K562 (cell line): ENCODE measurements at regions not wholly inside any gene's neighbourhood (a gene's known extent, or its start where the extent isn't known, plus 50 kb on each side); places are given as distances from the start of the nearest gene placed in this dataset.

Source experiments
- ATAC-seq: fragments of 200-7000 bp; cut with Tn5 transposase; 3 replicates; pipeline ENCODE4 v1.9.1; 2020; ENCODE audit warnings: moderate library complexity
- BruUV-seq: library from RNA; stranded (reverse); fragments of 400-500 nt; replicated peaks from 2 replicates; lab custom pipeline; 2021; lab: Mats Ljungman, UMichigan
- CTCF ChIA-PET: fragments of 300-600 bp; formaldehyde crosslinking; extraction: SDS; loops from one replicate; lab custom pipeline; 2021; ENCODE audit warnings: low intra/inter-chr PET ratio; lab: Yijun Ruan, JAX
- POLR2A ChIA-PET: fragments of 300-600, 350-650 bp; sonication (Branson Sonifier 250); formaldehyde crosslinking; extraction: SDS; loops from one replicate; lab custom pipeline; 2021; ENCODE audit warnings: antibody characterized with exemption, inconsistent platforms; lab: Yijun Ruan, JAX
- DNase-seq, 4 experiments: peaks; one replicate each; pipeline versions ENCODE4 v3.0.0 to v3.0.0-alpha.2; 2011 to 2018; ENCODE audit warnings: low spot score in 3 of 4, mixed read lengths in 3 of 4; ENCODE audit errors: extremely low read depth in 1 of 4
- FAIRE-seq: peaks from 2 replicates; lab custom pipeline; 2011; peaks lifted over from hg19 to GRCh38; lab: Jason Lieb, UNC
- H2AFZ ChIP-seq: 2 replicates; pipeline ENCODE4 v1.6.0; 2011; ENCODE audit warnings: low read depth, low read length, control low read depth, inconsistent platforms
- H3K27ac ChIP-seq: fragments of 200-600 bp; 3 replicates; pipeline ENCODE4 v1.8.0; 2011; ENCODE audit warnings: low read depth, mild to moderate bottlenecking, control low read depth, inconsistent platforms, low read length, moderate library complexity, mixed read lengths; ENCODE audit errors: extremely low read depth
- H3K27me3 ChIP-seq, 2 experiments: fragments of 300-600 bp in 1 of 2; 2 replicates in 1 of 2; 3 replicates in 1 of 2; pipeline versions ENCODE4 v1.6.0 to v1.8.0; 2011; ENCODE audit warnings: inconsistent platforms in 2 of 2, low read length in 2 of 2, mild to moderate bottlenecking in 1 of 2, mixed read lengths in 1 of 2, moderate library complexity in 1 of 2; ENCODE audit not compliant: control insufficient read depth in 2 of 2, insufficient read depth in 2 of 2
- H3K36me3 ChIP-seq: fragments of 300-600 bp; 3 replicates; pipeline ENCODE4 v1.8.0; 2011; ENCODE audit warnings: mild to moderate bottlenecking, low read length, inconsistent platforms; ENCODE audit not compliant: control insufficient read depth, insufficient read depth
- H3K4me1 ChIP-seq, 2 experiments: fragments of 200-600 bp in 1 of 2; replicated peaks in 1 of 2; 2 replicates in 1 of 2; 3 replicates in 1 of 2; pipeline versions ENCODE4 v1.5.1 to v1.8.0; 2011; ENCODE audit warnings: inconsistent platforms in 2 of 2, low read length in 2 of 2, mild to moderate bottlenecking in 1 of 2, mixed read lengths in 1 of 2, moderate library complexity in 1 of 2; ENCODE audit not compliant: control insufficient read depth in 2 of 2, insufficient read depth in 2 of 2
- H3K4me2 ChIP-seq: 2 replicates; pipeline ENCODE4 v1.6.1; 2011; ENCODE audit warnings: low read length, control low read depth, inconsistent platforms, mixed read lengths; ENCODE audit not compliant: insufficient read depth
- H3K4me3 ChIP-seq: fragments of 200-600 bp; sonication (generic), shearing (Covaris generic); 2 replicates; pipeline ENCODE4 v1.5.1; 2016; ENCODE audit warnings: control low read depth, inconsistent platforms
- H3K79me2 ChIP-seq: fragments of 200-600 bp; 3 replicates; pipeline ENCODE4 v1.8.0; 2011; ENCODE audit warnings: low read length, inconsistent platforms; ENCODE audit not compliant: control insufficient read depth, insufficient read depth
- H3K9ac ChIP-seq, 2 experiments: 2 replicates each; pipeline versions ENCODE4 v1.6.0 to v1.6.1; 2011; ENCODE audit warnings: low read depth in 2 of 2, low read length in 2 of 2, control low read depth in 1 of 2, inconsistent platforms in 1 of 2, mild to moderate bottlenecking in 1 of 2, mixed read lengths in 1 of 2; ENCODE audit not compliant: insufficient read depth in 1 of 2
- H3K9me1 ChIP-seq: one replicate; pipeline ENCODE4 v1.6.0; 2011; ENCODE audit warnings: inconsistent platforms, mild to moderate bottlenecking, low read length, moderate library complexity; ENCODE audit not compliant: control insufficient read depth, insufficient read depth
- H3K9me3 ChIP-seq: replicated peaks from 2 replicates; pipeline ENCODE4 v1.5.1; 2011; ENCODE audit warnings: low read depth, low read length, inconsistent platforms; ENCODE audit not compliant: control insufficient read depth, insufficient read depth
- H4K20me1 ChIP-seq: replicated peaks from 2 replicates; pipeline ENCODE4 v1.6.1; 2011; ENCODE audit warnings: low read length, inconsistent platforms, mixed read lengths; ENCODE audit not compliant: control insufficient read depth, insufficient read depth
- CBX8 ChIP-seq: fragments of 200-600 bp; sonication (generic); IDR thresholded peaks from 2 replicates; pipeline ENCODE4 v1.6.1; 2012; ENCODE audit warnings: borderline replicate concordance, mixed run types, low read depth, mild to moderate bottlenecking, moderate library complexity, mixed read lengths, low read length, control low read depth, inconsistent platforms; ENCODE audit not compliant: poor library complexity, severe bottlenecking; ENCODE audit errors: extremely low read depth
- DNMT1 ChIP-seq: fragments of 450-650 bp; IDR thresholded peaks from 2 replicates; pipeline ENCODE4 v1.6.1; 2016; ENCODE audit warnings: antibody characterized with exemption, mild to moderate bottlenecking
- GABPA ChIP-seq: fragments of 200-800 bp; sonication (Bioruptor generic); conservative IDR thresholded peaks from 2 replicates; pipeline ENCODE4 v1.6.1; 2016; ENCODE audit warnings: low read depth, missing genetic modification characterization, missing compliant biosample characterization
- KLF16 ChIP-seq: IDR thresholded peaks from 2 replicates; pipeline ENCODE4 v1.6.1; 2016; ENCODE audit warnings: antibody characterized with exemption
- PHF21A ChIP-seq: fragments of 450-650 bp; IDR thresholded peaks from 2 replicates; pipeline ENCODE4 v1.6.1; 2017; ENCODE audit warnings: low read depth, borderline replicate concordance
- RBM22 ChIP-seq: fragments of 200-400 bp; formaldehyde crosslinking; IDR thresholded peaks from 2 replicates; pipeline ENCODE4 v1.6.1; 2018; ENCODE audit warnings: low read length, low read depth; ENCODE audit not compliant: poor library complexity, severe bottlenecking
- ZNF121 ChIP-seq: sonication (generic); formaldehyde crosslinking; conservative IDR thresholded peaks from 2 replicates; pipeline ENCODE4 v1.8.0; 2022; ENCODE audit warnings: missing genetic modification reagents
- whole genome bisulfite sequencing: fragments of 100-300 bp; shearing (Covaris generic); methylation state at CpG from one replicate; pipeline ENCODE4 v1.1.6; 2016; ENCODE audit warnings: low coverage, mixed read lengths; ENCODE audit not compliant: insufficient coverage; ENCODE audit errors: missing lambda C conversion rate; 5-methylcytosine and 5-hydroxymethylcytosine counted together
- in situ Hi-C: fragments of 300-500 bp; cut with MboI; formaldehyde crosslinking; loops from 4 replicates; pipeline ENCODE4 v1.15.0; 2018; ENCODE audit warnings: inconsistent platforms, mixed read lengths
- intact Hi-C: fragments of 100-400 bp; cut with micrococcal nuclease; formaldehyde crosslinking; loops from 2 replicates; pipeline ENCODE4 v1.14.2; 2022
- TF ChIP-seq, protein P1 (sequence below): sonication (generic); formaldehyde crosslinking; IDR thresholded peaks from 2 replicates; pipeline ENCODE4 v1.8.0; 2022; ENCODE audit warnings: mild to moderate bottlenecking, missing genetic modification reagents
- TF ChIP-seq, protein P2 (sequence below): fragments of 250-450 bp; sonication (Bioruptor Pico); IDR thresholded peaks from 2 replicates; pipeline ENCODE4 v1.5.0; 2021; ENCODE audit warnings: mild to moderate bottlenecking, borderline replicate concordance
- TF ChIP-seq, protein P3 (sequence below), 2 experiments: fragments of 450-650 bp; conservative IDR thresholded peaks; 2 replicates each; pipeline ENCODE4 v1.6.1; 2017; ENCODE audit warnings: mild to moderate bottlenecking in 2 of 2, moderate library complexity in 2 of 2
- TF ChIP-seq, protein P4 (sequence below), 2 experiments: fragments of 450-650 bp in 1 of 2; sonication (generic) in 1 of 2; formaldehyde crosslinking in 1 of 2; IDR thresholded peaks in 1 of 2; conservative IDR thresholded peaks in 1 of 2; 2 replicates each; pipeline versions ENCODE4 v1.6.1 to v1.8.1; 2016 to 2023; ENCODE audit warnings: mild to moderate bottlenecking in 2 of 2, moderate library complexity in 2 of 2, inconsistent platforms in 1 of 2, missing genetic modification reagents in 1 of 2

DNA sequence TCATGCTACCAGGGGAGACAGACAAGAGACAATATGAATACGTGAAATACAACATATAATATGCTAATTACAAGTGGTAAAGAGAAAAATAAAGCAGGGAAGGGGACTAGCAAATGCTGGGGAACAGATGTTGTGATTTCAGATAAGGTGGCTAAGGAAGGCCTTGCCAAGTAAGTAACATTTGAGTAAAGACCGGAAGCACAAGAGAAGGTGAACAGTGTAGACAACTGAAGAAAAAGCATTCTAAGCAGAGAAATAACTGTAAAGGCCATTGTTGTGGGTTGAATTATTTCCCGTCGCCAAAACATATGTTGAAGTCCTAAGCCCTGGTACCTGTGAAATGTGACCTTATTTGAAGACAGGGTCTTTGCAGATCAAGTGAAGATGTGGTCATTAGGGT, 63.7 kb upstream of the EED start:
- in situ Hi-C loops: no loop called here
- 64% methylated on average over 4 of the region's 4 CpGs for WGBS
- ATAC-seq (no peak), DNase-seq (no peak), FAIRE-seq (no peak)
- peak overlapping the region; percentile 3; the same call in 2 of the 3 replicates for H3K27ac ChIP-seq
- H3K9ac ChIP-seq: no peak overlapping the region
- no peaks in the 10 kb centered on the region; the same call in 2 of the 3 replicates for H3K36me3 ChIP-seq
- peak overlapping the region; percentile 67 for H2AFZ ChIP-seq
- no TSS peak for BruUV-seq
- CTCF ChIA-PET: no interaction called here
- no peaks in the 10 kb centered on the region for H4K20me1 ChIP-seq
- no peaks in the 10 kb centered on the region for H3K27me3 ChIP-seq
- intact Hi-C loops: no loop called here
- H3K79me2 ChIP-seq: no peaks in the 10 kb centered on the region
- peaks cover 46 to 90% of the 10 kb centered on the region in 2 experiments for H3K4me1 ChIP-seq
- H3K4me3 ChIP-seq: no peak overlapping the region
- no peaks in the 10 kb centered on the region for H3K9me1 ChIP-seq
- POLR2A ChIA-PET: interaction anchor here (1.3 kb wide), 1 partner anchor 16 kb away, joined by 3 read pairs; no protein-coding TSS in a partner anchor
- peaks cover 3% of the 10 kb centered on the region; the same call in 1 of the 2 replicates for H3K9me3 ChIP-seq
- H3K4me2 ChIP-seq: no peak overlapping the region
- peak; percentile 25; the same call in 1 of the 2 replicates for TF ChIP-seq GABPA (tag)
- TF ChIP-seq, protein P1, sequence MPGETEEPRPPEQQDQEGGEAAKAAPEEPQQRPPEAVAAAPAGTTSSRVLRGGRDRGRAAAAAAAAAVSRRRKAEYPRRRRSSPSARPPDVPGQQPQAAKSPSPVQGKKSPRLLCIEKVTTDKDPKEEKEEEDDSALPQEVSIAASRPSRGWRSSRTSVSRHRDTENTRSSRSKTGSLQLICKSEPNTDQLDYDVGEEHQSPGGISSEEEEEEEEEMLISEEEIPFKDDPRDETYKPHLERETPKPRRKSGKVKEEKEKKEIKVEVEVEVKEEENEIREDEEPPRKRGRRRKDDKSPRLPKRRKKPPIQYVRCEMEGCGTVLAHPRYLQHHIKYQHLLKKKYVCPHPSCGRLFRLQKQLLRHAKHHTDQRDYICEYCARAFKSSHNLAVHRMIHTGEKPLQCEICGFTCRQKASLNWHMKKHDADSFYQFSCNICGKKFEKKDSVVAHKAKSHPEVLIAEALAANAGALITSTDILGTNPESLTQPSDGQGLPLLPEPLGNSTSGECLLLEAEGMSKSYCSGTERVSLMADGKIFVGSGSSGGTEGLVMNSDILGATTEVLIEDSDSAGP: no peak
- TF ChIP-seq CBX8: no peak
- TF ChIP-seq, protein P2, sequence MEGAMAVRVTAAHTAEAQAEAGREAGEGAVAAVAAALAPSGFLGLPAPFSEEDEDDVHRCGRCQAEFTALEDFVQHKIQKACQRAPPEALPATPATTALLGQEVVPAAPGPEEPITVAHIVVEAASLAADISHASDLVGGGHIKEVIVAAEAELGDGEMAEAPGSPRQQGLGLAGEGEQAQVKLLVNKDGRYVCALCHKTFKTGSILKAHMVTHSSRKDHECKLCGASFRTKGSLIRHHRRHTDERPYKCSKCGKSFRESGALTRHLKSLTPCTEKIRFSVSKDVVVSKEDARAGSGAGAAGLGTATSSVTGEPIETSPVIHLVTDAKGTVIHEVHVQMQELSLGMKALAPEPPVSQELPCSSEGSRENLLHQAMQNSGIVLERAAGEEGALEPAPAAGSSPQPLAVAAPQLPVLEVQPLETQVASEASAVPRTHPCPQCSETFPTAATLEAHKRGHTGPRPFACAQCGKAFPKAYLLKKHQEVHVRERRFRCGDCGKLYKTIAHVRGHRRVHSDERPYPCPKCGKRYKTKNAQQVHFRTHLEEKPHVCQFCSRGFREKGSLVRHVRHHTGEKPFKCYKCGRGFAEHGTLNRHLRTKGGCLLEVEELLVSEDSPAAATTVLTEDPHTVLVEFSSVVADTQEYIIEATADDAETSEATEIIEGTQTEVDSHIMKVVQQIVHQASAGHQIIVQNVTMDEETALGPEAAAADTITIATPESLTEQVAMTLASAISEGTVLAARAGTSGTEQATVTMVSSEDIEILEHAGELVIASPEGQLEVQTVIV (CRISPR knock-in tag): 0 out of 2 replicates have a peak, but pooled peaks have one; percentile 57
- TF ChIP-seq, protein P3, sequence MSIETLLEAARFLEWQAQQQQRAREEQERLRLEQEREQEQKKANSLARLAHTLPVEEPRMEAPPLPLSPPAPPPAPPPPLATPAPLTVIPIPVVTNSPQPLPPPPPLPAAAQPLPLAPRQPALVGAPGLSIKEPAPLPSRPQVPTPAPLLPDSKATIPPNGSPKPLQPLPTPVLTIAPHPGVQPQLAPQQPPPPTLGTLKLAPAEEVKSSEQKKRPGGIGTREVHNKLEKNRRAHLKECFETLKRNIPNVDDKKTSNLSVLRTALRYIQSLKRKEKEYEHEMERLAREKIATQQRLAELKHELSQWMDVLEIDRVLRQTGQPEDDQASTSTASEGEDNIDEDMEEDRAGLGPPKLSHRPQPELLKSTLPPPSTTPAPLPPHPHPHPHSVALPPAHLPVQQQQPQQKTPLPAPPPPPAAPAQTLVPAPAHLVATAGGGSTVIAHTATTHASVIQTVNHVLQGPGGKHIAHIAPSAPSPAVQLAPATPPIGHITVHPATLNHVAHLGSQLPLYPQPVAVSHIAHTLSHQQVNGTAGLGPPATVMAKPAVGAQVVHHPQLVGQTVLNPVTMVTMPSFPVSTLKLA (conservative IDR thresholded peaks at IDR 0.05): no peak
- TF ChIP-seq RBM22: no peak
- TF ChIP-seq KLF16: no peak
- TF ChIP-seq PHF21A: no peak
- TF ChIP-seq ZNF121 (CRISPR knock-in tag): no peak
- TF ChIP-seq, protein P4, sequence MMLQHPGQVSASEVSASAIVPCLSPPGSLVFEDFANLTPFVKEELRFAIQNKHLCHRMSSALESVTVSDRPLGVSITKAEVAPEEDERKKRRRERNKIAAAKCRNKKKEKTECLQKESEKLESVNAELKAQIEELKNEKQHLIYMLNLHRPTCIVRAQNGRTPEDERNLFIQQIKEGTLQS (IDR thresholded peaks at IDR 0.05): no peak
- TF ChIP-seq, protein P4 (CRISPR knock-in tag; conservative IDR thresholded peaks at IDR 0.05): no peak
- no peak for TF ChIP-seq DNMT1
